ENCODE measurements at regions not wholly inside any gene's neighbourhood (a gene's known extent, or its start where the extent isn't known, plus 50 kb on each side); places are given as distances from the start of the nearest gene placed in this dataset.

DNA sequence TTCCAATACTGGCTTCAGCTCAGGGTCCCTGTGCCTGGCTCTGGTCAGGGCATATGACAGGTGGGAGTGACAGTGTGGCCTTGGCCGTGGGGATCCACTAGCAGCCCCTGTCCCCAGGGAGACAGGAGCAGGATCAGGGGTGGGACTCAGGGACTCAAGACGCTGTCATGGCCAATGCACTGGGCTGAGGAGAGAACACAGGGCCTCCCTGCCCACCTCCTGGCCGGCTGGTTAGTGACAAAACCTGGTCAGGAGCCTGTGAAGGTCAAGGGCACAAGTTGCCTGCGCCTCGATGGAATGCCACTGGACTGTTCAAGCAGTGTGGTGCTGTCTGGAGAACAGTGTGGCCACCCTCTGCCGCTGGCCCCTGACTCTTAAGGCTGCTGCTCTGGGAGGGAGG, 86.8 kb downstream of the OLFM1 start:
- TF ChIP-seq, protein P1, sequence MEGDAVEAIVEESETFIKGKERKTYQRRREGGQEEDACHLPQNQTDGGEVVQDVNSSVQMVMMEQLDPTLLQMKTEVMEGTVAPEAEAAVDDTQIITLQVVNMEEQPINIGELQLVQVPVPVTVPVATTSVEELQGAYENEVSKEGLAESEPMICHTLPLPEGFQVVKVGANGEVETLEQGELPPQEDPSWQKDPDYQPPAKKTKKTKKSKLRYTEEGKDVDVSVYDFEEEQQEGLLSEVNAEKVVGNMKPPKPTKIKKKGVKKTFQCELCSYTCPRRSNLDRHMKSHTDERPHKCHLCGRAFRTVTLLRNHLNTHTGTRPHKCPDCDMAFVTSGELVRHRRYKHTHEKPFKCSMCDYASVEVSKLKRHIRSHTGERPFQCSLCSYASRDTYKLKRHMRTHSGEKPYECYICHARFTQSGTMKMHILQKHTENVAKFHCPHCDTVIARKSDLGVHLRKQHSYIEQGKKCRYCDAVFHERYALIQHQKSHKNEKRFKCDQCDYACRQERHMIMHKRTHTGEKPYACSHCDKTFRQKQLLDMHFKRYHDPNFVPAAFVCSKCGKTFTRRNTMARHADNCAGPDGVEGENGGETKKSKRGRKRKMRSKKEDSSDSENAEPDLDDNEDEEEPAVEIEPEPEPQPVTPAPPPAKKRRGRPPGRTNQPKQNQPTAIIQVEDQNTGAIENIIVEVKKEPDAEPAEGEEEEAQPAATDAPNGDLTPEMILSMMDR (IDR thresholded peaks at IDR 0.05) = no peak
- no peak for TF ChIP-seq POLR2AphosphoS5 (IDR thresholded peaks at IDR 0.05)

All from breast epithelium (tissue), 3 donors.